BE2C (cell line): ENCODE measurements at regions not wholly inside any gene's neighbourhood (a gene's known extent, or its start where the extent isn't known, plus 50 kb on each side); places are given as distances from the start of the nearest gene placed in this dataset.

Experiments used
- DNase-seq: peaks from one replicate; pipeline ENCODE4 v3.0.0-alpha.2; 2020
- H3K27me3 ChIP-seq: fragments of 250-450 bp; sonication (Bioruptor Pico); 2 replicates; pipeline ENCODE4 v1.5.1; 2020; ENCODE audit warnings: mild to moderate bottlenecking
- H3K36me3 ChIP-seq: fragments of 250-450 bp; sonication (Bioruptor Pico); 2 replicates; pipeline ENCODE4 v1.5.1; 2020; ENCODE audit warnings: mild to moderate bottlenecking
- H3K4me1 ChIP-seq: fragments of 250-450 bp; sonication (Bioruptor Pico); 2 replicates; pipeline ENCODE4 v1.5.1; 2020
- H3K4me3 ChIP-seq: 2 replicates; pipeline ENCODE4 v1.5.1; 2011; ENCODE audit warnings: low read depth, low read length
- H3K9me3 ChIP-seq: fragments of 250-450 bp; sonication (Bioruptor Pico); 2 replicates; pipeline ENCODE4 v1.5.1; 2020
- TF ChIP-seq, protein P1 (sequence below): IDR thresholded peaks from 2 replicates; pipeline ENCODE4 v1.5.1; 2012; ENCODE audit warnings: mild to moderate bottlenecking, low read depth, low read length

DNA sequence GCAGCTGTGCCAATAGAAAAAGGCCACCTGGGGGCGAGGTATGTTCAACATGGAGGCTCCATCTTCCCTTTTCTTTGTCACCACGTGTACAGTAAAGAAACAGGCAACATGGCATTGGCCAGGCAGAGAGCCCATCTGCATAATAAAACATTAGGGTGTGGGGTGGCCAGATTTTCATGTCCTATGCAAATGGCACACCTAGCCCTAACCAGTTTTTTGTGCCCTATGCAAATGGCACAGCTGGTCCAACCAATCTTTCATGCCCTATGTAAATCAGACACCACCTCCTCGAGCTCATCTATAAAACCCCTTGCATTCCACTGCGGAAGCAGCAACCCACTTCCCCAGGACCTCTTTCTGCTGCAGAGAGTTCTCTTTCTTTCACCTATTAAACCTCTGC, 149.1 kb upstream of the RGS6 start:
- H3K4me1 ChIP-seq: no peaks in the 10 kb centered on the region
- H3K9me3 ChIP-seq: no peaks in the 10 kb centered on the region
- TF ChIP-seq, protein P1, sequence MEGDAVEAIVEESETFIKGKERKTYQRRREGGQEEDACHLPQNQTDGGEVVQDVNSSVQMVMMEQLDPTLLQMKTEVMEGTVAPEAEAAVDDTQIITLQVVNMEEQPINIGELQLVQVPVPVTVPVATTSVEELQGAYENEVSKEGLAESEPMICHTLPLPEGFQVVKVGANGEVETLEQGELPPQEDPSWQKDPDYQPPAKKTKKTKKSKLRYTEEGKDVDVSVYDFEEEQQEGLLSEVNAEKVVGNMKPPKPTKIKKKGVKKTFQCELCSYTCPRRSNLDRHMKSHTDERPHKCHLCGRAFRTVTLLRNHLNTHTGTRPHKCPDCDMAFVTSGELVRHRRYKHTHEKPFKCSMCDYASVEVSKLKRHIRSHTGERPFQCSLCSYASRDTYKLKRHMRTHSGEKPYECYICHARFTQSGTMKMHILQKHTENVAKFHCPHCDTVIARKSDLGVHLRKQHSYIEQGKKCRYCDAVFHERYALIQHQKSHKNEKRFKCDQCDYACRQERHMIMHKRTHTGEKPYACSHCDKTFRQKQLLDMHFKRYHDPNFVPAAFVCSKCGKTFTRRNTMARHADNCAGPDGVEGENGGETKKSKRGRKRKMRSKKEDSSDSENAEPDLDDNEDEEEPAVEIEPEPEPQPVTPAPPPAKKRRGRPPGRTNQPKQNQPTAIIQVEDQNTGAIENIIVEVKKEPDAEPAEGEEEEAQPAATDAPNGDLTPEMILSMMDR: no peak
- H3K36me3 ChIP-seq: no peaks in the 10 kb centered on the region
- H3K27me3 ChIP-seq: peaks cover 3% of the 10 kb centered on the region; the same call in 1 of the 2 replicates
- DNase-seq: no peak
- no peak overlapping the region for H3K4me3 ChIP-seq

DNA sequence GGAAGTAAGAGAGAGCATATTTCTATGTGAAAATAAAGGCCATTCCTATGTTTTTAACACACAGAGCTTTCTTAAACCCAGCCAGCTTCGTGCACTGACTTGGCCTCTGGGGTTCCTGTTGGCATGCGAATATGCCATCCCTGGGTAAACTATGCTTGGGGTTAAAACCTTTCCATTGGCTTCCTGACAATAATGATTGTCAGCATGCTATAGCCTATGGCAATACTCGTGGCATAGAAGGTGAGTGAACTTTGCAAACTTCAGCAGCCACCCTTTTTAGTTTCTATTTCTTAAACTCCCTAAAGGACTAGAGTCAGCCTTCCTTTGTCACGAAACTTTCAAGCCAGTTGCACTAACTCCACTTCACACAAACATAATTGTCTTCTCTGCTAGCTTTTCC, 148.4 kb upstream of the RGS6 start:
- no peak for DNase-seq
- no peak overlapping the region for H3K4me3 ChIP-seq
- H3K36me3 ChIP-seq: no peaks in the 10 kb centered on the region
- H3K4me1 ChIP-seq: no peaks in the 10 kb centered on the region
- peaks cover 3% of the 10 kb centered on the region; the same call in 1 of the 2 replicates for H3K27me3 ChIP-seq
- TF ChIP-seq, protein P1: no peak
- H3K9me3 ChIP-seq: no peaks in the 10 kb centered on the region

DNA sequence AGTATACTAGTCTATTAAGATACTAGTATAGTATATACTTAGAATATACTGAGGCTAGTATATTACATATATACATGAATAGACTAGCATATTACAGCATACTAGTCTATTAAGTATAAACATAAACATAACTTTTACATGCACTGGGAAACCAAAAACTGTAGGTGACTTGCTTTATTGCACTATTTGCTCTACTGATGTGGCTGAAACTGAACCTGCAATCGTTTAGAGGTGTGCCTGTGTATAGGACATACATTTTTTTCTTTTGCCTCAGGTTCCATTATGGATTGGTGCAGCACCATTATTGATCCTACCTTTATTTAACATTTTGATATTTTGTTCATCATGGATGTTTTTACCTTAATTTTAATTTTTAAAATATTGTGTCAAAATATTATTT, 143.2 kb upstream of the RGS6 start:
- no peak for DNase-seq
- H3K27me3 ChIP-seq: peaks cover 3% of the 10 kb centered on the region; the same call in 1 of the 2 replicates
- TF ChIP-seq, protein P1: no peak
- no peak overlapping the region for H3K4me3 ChIP-seq
- H3K9me3 ChIP-seq: no peaks in the 10 kb centered on the region
- no peaks in the 10 kb centered on the region for H3K36me3 ChIP-seq
- no peaks in the 10 kb centered on the region for H3K4me1 ChIP-seq

DNA sequence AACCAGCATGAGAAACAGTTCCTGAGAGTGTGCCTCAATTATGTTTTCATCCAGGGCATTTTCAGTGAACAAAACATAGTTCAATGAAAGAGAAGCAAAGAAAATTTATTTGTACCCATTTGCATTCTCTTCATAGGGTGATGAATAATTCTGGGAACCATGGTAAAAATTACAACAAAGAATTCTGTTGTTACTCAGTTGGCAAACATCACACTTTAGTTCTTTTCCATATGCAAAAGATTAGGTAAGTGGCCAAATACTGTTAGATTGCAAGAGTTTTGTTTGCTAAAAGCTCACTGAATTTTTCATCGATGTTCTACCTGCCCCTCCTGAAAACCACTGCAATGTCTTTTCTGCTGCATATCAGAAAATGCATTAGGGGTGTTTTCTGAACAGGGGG, 132.4 kb upstream of the RGS6 start:
- H3K4me3 ChIP-seq: no peak overlapping the region
- H3K27me3 ChIP-seq: peaks cover 31% of the 10 kb centered on the region
- no peak for DNase-seq
- no peaks in the 10 kb centered on the region for H3K36me3 ChIP-seq
- no peaks in the 10 kb centered on the region for H3K4me1 ChIP-seq
- TF ChIP-seq, protein P1: no peak
- no peaks in the 10 kb centered on the region for H3K9me3 ChIP-seq

DNA sequence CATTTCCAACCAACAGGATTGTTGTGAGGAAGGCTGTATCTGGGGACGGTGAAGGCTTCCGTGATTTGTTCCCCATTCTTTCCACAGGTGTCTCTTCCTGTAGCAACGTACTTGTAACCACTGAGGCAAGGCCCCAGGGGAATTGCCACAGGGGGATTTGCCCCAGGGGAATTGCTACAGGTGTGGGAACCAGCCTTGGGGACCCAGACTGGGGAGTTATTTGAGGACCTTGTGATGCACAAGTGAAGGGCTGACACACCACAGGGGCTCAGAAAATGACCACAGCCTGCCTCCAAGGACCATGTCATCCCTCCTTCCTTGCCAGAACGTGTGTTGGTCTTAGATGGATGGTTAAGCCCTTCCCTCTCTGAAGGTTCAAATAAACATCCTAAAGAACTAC, 131.4 kb upstream of the RGS6 start:
- Histone ChIP-seq H3K9me3 (no peaks in the 10 kb centered on the region), H3K4me3 (no peak overlapping the region), H3K36me3 (no peaks in the 10 kb centered on the region), H3K27me3 (peaks cover 31% of the 10 kb centered on the region), H3K4me1 (no peaks in the 10 kb centered on the region)
- no peak for DNase-seq
- TF ChIP-seq, protein P1: no peak

DNA sequence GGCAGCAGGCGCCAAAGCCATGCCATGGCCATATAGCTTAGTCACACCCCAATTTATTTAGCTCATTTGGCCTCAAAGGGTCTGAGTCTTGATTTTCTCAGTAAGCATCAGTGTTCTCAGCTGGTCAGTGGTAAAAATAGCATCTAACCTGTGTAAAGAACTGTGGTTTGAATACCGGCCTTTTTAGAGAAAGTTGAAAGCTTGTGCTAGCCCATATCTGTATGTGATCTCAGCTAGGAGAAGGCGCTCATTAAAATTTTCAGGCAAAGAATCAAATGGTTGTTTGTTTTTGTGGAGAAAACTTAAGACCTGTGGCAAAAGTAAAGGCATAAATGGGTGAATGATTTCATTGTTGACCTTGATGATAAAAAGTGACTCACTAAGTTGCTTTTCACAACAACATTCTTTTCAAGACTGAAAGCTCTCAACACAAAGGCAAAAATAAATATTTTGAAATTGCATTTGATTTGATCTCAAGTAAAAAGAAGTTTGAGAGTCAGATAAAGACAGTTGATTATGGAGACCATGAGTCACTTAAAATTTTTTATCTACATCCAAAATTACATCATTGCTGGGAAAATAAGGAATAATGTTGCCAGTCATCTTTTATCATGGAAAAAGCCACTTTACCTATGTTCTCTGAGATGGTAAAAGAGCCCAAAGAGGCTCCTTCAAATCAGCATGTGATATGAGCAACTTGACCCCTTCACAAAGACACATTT, 128.5 kb upstream of the RGS6 start:
- H3K4me3 ChIP-seq: no peak overlapping the region
- H3K36me3 ChIP-seq: no peaks in the 10 kb centered on the region
- no peaks in the 10 kb centered on the region for H3K4me1 ChIP-seq
- TF ChIP-seq, protein P1: no peak
- no peak for DNase-seq
- H3K9me3 ChIP-seq: no peaks in the 10 kb centered on the region
- peaks cover 24% of the 10 kb centered on the region for H3K27me3 ChIP-seq
